Keratinocyte (primary cell): ENCODE measurements at regions not wholly inside any gene's neighbourhood (a gene's known extent, or its start where the extent isn't known, plus 50 kb on each side); places are given as distances from the start of the nearest gene placed in this dataset.

ENCODE experiments used
- DNase-seq: peaks from one replicate; pipeline ENCODE4 v3.0.0-alpha.2; 2011; ENCODE audit warnings: low read depth, missing footprints, low spot score
- FAIRE-seq: peaks from 2 replicates; lab custom pipeline; 2011; peaks lifted over from hg19 to GRCh38; lab: Jason Lieb, UNC
- H2AFZ ChIP-seq: 2 replicates; pipeline ENCODE4 v1.6.0; 2012; ENCODE audit warnings: low read length, control low read depth, inconsistent platforms; ENCODE audit not compliant: control insufficient read depth
- H3K27ac ChIP-seq: 2 replicates; pipeline ENCODE4 v1.5.1; 2011; ENCODE audit warnings: low read length; ENCODE audit not compliant: control insufficient read depth, insufficient read depth
- H3K27me3 ChIP-seq: 3 replicates; pipeline ENCODE4 v1.6.0; 2011; ENCODE audit warnings: low read length; ENCODE audit not compliant: control insufficient read depth, insufficient read depth; ENCODE audit errors: extremely low read depth
- H3K36me3 ChIP-seq, 2 experiments: 2 replicates in 1 of 2; 3 replicates in 1 of 2; pipeline ENCODE4 v1.5.1; 2011; ENCODE audit warnings: low read length in 2 of 2, mild to moderate bottlenecking in 1 of 2; ENCODE audit not compliant: control insufficient read depth in 2 of 2, insufficient read depth in 2 of 2; ENCODE audit errors: extremely low read depth in 1 of 2
- H3K4me1 ChIP-seq: 3 replicates; pipeline ENCODE4 v1.5.1; 2011; ENCODE audit warnings: low read length; ENCODE audit not compliant: control insufficient read depth, insufficient read depth; ENCODE audit errors: extremely low read depth
- H3K4me2 ChIP-seq: 3 replicates; pipeline ENCODE4 v1.6.0; 2011; ENCODE audit warnings: low read depth, low read length; ENCODE audit not compliant: control insufficient read depth, insufficient read depth; ENCODE audit errors: extremely low read depth
- H3K4me3 ChIP-seq, 3 experiments: fragments of 200-600 bp in 1 of 3; sonication (generic) in 1 of 3; 2 replicates in 2 of 3; 3 replicates in 1 of 3; pipeline ENCODE4 v1.5.1; 2011 to 2016; ENCODE audit warnings: low read length in 3 of 3, mild to moderate bottlenecking in 3 of 3, control low read depth in 2 of 3, inconsistent platforms in 1 of 3, low read depth in 1 of 3, mixed read lengths in 1 of 3, mixed run types in 1 of 3, moderate library complexity in 1 of 3; ENCODE audit not compliant: control insufficient read depth in 2 of 3, insufficient read depth in 2 of 3; ENCODE audit errors: extremely low read depth in 1 of 3
- H3K79me2 ChIP-seq: 2 replicates; pipeline ENCODE4 v1.6.0; 2012; ENCODE audit warnings: low read length; ENCODE audit not compliant: control insufficient read depth, insufficient read depth
- H3K9ac ChIP-seq: 3 replicates; pipeline ENCODE4 v1.6.0; 2011; ENCODE audit warnings: low read length; ENCODE audit not compliant: control insufficient read depth, insufficient read depth; ENCODE audit errors: extremely low read depth
- H3K9me1 ChIP-seq: 3 replicates; pipeline ENCODE4 v1.6.0; 2011; ENCODE audit warnings: low read length; ENCODE audit not compliant: control insufficient read depth, insufficient read depth; ENCODE audit errors: extremely low read depth
- H3K9me3 ChIP-seq: 2 replicates; pipeline ENCODE4 v1.5.1; 2012; ENCODE audit warnings: low read depth, low read length; ENCODE audit not compliant: control insufficient read depth
- H4K20me1 ChIP-seq: 3 replicates; pipeline ENCODE4 v1.6.0; 2011; ENCODE audit warnings: low read length; ENCODE audit not compliant: control insufficient read depth, insufficient read depth; ENCODE audit errors: extremely low read depth
- CTCF ChIP-seq, 3 experiments: IDR thresholded peaks in 1 of 3; conservative IDR thresholded peaks in 1 of 3; optimal IDR thresholded peaks in 1 of 3; 2 replicates in 2 of 3; 3 replicates in 1 of 3; pipeline versions ENCODE3 to v1.5.1; 2011; ENCODE audit warnings: low read length in 3 of 3, mild to moderate bottlenecking in 3 of 3, moderate library complexity in 2 of 3, control low read depth in 1 of 3, inconsistent platforms in 1 of 3; ENCODE audit not compliant: insufficient read depth in 2 of 3; ENCODE audit errors: extremely low read depth in 1 of 3
- EZH2 ChIP-seq: IDR thresholded peaks from one replicate; pipeline ENCODE4 v1.6.1; 2012; ENCODE audit warnings: inconsistent platforms, mild to moderate bottlenecking, low read length, moderate library complexity
- dilution Hi-C: fragments of 300-500 bp; cut with MboI; formaldehyde crosslinking; loops from one replicate; pipeline ENCODE4 v1.7.0; 2020; ENCODE audit warnings: low sequenced_read_pairs; ENCODE audit not compliant: extremely low pct_ligation_motif_present

GRCh38 chr4:32133141-32133540 is 1413.0 kb downstream of the PCDH7 start:
- H3K36me3 ChIP-seq = no peaks in the 10 kb centered on the region
- H4K20me1 ChIP-seq = no peaks in the 10 kb centered on the region
- H3K4me3 ChIP-seq = no peak overlapping the region
- TF ChIP-seq CTCF (optimal IDR thresholded peaks at IDR 0.05 in 1 of 3, IDR thresholded peaks at IDR 0.05 in 1 of 3, conservative IDR thresholded peaks at IDR 0.05 in 1 of 3; ENCODE audit: extremely low read depth in 1 of 3, insufficient read depth in 2 of 3, low read length in 3 of 3) (no peak), EZH2 (no peak)
- no peak overlapping the region for H3K27ac ChIP-seq
- peaks cover 26% of the 10 kb centered on the region for H3K4me1 ChIP-seq
- no peaks in the 10 kb centered on the region for H3K9me3 ChIP-seq
- dilution Hi-C loops = no loop called here
- H3K4me2 ChIP-seq = peak overlapping the region; percentile 13
- H3K9ac ChIP-seq = no peak overlapping the region
- FAIRE-seq = peak; percentile 9
- H3K79me2 ChIP-seq = no peaks in the 10 kb centered on the region
- no peak for DNase-seq
- no peaks in the 10 kb centered on the region for H3K9me1 ChIP-seq
- H3K27me3 ChIP-seq = no peaks in the 10 kb centered on the region
- H2AFZ ChIP-seq = no peak overlapping the region

- no peak for TF ChIP-seq EZH2
- TF ChIP-seq CTCF (optimal IDR thresholded peaks at IDR 0.05 in 1 of 3, IDR thresholded peaks at IDR 0.05 in 1 of 3, conservative IDR thresholded peaks at IDR 0.05 in 1 of 3; ENCODE audit: extremely low read depth in 1 of 3, insufficient read depth in 2 of 3, low read length in 3 of 3) = no peak
- Histone ChIP-seq H3K4me2 (no peak overlapping the region), H4K20me1 (no peaks in the 10 kb centered on the region), H3K27me3 (no peaks in the 10 kb centered on the region), H3K79me2 (no peaks in the 10 kb centered on the region), H3K27ac (no peak overlapping the region), H2AFZ (no peak overlapping the region), H3K4me3 (no peak overlapping the region), H3K9me1 (no peaks in the 10 kb centered on the region), H3K4me1 (peaks cover 26% of the 10 kb centered on the region), H3K36me3 (no peaks in the 10 kb centered on the region), H3K9me3 (no peaks in the 10 kb centered on the region), H3K9ac (no peak overlapping the region)
- DNase-seq (no peak), FAIRE-seq (no peak)
- dilution Hi-C loops = no loop called here
These were observed 1413.6 kb downstream of the PCDH7 start for GRCh38 chr4:32133734-32134133.
